Chondrocyte (in vitro differentiated cells): ENCODE measurements at regions not wholly inside any gene's neighbourhood (a gene's known extent, or its start where the extent isn't known, plus 50 kb on each side); places are given as distances from the start of the nearest gene placed in this dataset.

Experiments
- DNase-seq: peaks from one replicate; pipeline ENCODE4 v3.0.0; 2021; ENCODE audit warnings: mixed read lengths, low spot score
- H3K27ac Mint-ChIP-seq: one replicate; pipeline ENCODE4 v1.8.0; 2021; ENCODE audit warnings: mild to moderate bottlenecking, moderate library complexity, mixed read lengths; ENCODE audit not compliant: unreplicated experiment
- H3K27me3 Mint-ChIP-seq: 2 replicates; pipeline ENCODE4 v1.8.0; 2021; ENCODE audit warnings: low read depth, mixed read lengths
- H3K36me3 Mint-ChIP-seq: 2 replicates; pipeline ENCODE4 v1.8.0; 2021; ENCODE audit warnings: low read depth, mixed read lengths
- H3K4me1 Mint-ChIP-seq: 2 replicates; pipeline ENCODE4 v1.8.0; 2021; ENCODE audit warnings: low read depth, mild to moderate bottlenecking, mixed read lengths
- H3K4me3 Mint-ChIP-seq: one replicate; pipeline ENCODE4 v1.8.0; 2021; ENCODE audit warnings: mild to moderate bottlenecking, moderate library complexity, mixed read lengths; ENCODE audit not compliant: unreplicated experiment
- H3K9me3 Mint-ChIP-seq: 2 replicates; pipeline ENCODE4 v1.8.0; 2021; ENCODE audit warnings: low read depth, mixed read lengths
- TF ChIP-seq, protein P1 (sequence below): fragments of 200-600 bp; sonication (generic); IDR thresholded peaks from 2 replicates; pipeline ENCODE4 v1.5.0; 2021; ENCODE audit warnings: antibody characterized with exemption, mild to moderate bottlenecking, moderate library complexity

DNA sequence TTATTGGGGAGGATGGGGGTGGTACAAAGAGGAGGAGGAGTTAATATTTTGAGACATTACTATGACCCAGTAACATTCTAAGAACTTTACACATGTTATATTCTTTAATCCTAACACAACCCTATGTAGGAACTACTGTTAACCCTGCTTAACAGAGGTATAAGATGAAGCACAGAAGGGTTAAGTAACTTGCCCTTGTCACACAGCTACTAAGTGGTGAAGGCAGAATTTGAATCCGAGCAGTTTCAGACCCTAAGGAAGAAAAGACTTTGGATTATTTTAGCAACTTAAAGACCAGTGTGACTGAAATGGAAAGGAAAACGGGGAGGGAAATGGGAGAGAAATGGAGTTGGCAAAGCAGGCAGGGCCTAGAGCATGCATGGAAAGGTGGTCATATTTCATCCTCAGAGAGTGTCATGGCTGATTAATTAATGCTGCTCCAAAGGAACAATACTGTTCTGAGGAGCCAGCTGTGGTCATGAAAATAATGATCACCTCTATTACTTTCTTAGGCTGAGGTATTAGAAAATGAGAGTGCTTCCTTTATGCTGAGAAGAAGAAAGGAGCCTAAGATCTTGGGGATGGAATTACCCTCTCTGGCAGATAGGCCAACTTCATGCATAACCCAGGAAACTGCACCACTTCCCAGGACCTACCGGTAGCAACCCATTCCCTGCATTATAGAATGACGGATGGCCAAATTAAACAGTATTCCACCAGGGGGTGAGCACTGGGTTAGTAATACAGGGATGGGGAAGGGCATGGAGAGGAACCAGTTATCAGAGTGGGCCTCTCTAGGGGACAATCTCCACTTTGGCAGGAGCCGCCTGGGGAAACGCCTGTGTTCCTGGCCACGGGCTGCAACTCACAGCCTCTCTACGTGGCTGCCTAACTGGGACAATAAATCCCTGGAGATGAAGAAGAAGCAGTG is 50.1 kb upstream of the TNFAIP3 start:
- TF ChIP-seq, protein P1, sequence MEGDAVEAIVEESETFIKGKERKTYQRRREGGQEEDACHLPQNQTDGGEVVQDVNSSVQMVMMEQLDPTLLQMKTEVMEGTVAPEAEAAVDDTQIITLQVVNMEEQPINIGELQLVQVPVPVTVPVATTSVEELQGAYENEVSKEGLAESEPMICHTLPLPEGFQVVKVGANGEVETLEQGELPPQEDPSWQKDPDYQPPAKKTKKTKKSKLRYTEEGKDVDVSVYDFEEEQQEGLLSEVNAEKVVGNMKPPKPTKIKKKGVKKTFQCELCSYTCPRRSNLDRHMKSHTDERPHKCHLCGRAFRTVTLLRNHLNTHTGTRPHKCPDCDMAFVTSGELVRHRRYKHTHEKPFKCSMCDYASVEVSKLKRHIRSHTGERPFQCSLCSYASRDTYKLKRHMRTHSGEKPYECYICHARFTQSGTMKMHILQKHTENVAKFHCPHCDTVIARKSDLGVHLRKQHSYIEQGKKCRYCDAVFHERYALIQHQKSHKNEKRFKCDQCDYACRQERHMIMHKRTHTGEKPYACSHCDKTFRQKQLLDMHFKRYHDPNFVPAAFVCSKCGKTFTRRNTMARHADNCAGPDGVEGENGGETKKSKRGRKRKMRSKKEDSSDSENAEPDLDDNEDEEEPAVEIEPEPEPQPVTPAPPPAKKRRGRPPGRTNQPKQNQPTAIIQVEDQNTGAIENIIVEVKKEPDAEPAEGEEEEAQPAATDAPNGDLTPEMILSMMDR: no peak
- H3K9me3 Mint-ChIP-seq: no peaks in the 10 kb centered on the region
- peaks cover 14% of the 10 kb centered on the region for H3K4me1 Mint-ChIP-seq
- DNase-seq: no peak
- H3K36me3 Mint-ChIP-seq: no peaks in the 10 kb centered on the region
- no peaks in the 10 kb centered on the region for H3K27me3 Mint-ChIP-seq
- no peak overlapping the region for H3K4me3 Mint-ChIP-seq
- H3K27ac Mint-ChIP-seq: no peak overlapping the region
